GM12878 (cell line): ENCODE measurements at regions not wholly inside any gene's neighbourhood (a gene's known extent, or its start where the extent isn't known, plus 50 kb on each side); places are given as distances from the start of the nearest gene placed in this dataset.

Source experiments
- ATAC-seq: fragments of 200-7000 bp; cut with Tn5 transposase; 3 replicates; pipeline ENCODE4 v1.9.1; 2020; ENCODE audit warnings: mild to moderate bottlenecking, moderate library complexity
- BruUV-seq: library from RNA; stranded (reverse); fragments of 400-500 nt; replicated peaks from 2 replicates; lab custom pipeline; 2021; lab: Mats Ljungman, UMichigan
- CTCF ChIA-PET: fragments of 300-600 bp; sonication (Branson Sonifier 250); formaldehyde crosslinking; extraction: SDS; loops from one replicate; lab custom pipeline; 2021; ENCODE audit warnings: inconsistent platforms; lab: Yijun Ruan, JAX
- POLR2A ChIA-PET: fragments of 350-600 bp; formaldehyde crosslinking; extraction: SDS; loops from one replicate; lab custom pipeline; 2021; ENCODE audit warnings: inconsistent platforms; lab: Charles Lee
- RAD21 ChIA-PET: fragments of 300-600 bp; sonication (Branson Sonifier 250); formaldehyde crosslinking; loops from one replicate; lab custom pipeline; 2023; ENCODE audit warnings: antibody characterized with exemption; ENCODE audit not compliant: unreplicated experiment; lab: Charles Lee
- SMC1A ChIA-PET: fragments of 300-600 bp; sonication (Branson Sonifier 250); formaldehyde crosslinking; loops from one replicate; lab custom pipeline; 2023; ENCODE audit not compliant: unreplicated experiment, uncharacterized antibody; lab: Charles Lee
- DNase-seq: peaks from one replicate; pipeline ENCODE4 v3.0.0-alpha.2; 2011; ENCODE audit warnings: low read depth, low spot score
- FAIRE-seq: peaks from 3 replicates; lab custom pipeline; 2011; peaks lifted over from hg19 to GRCh38; lab: Jason Lieb, UNC
- H2AFZ ChIP-seq: 2 replicates; pipeline ENCODE4 v1.6.0; 2011; ENCODE audit warnings: low read depth, low read length, control low read depth; ENCODE audit not compliant: control insufficient read depth
- H3K27ac ChIP-seq: 2 replicates; pipeline ENCODE4 v1.5.1; 2011; ENCODE audit warnings: control low read depth; ENCODE audit not compliant: control insufficient read depth, insufficient read depth
- H3K27me3 ChIP-seq, 2 experiments: replicated peaks in 1 of 2; 2 replicates each; pipeline versions ENCODE4 v1.6.0 to v1.6.1; 2011; ENCODE audit warnings: low read length in 1 of 2; ENCODE audit not compliant: control insufficient read depth in 2 of 2, insufficient read depth in 2 of 2
- H3K36me3 ChIP-seq, 2 experiments: 2 replicates each; pipeline ENCODE4 v1.5.1; 2011; ENCODE audit warnings: low read length in 1 of 2; ENCODE audit not compliant: control insufficient read depth in 2 of 2, insufficient read depth in 2 of 2
- H3K4me1 ChIP-seq: 2 replicates; pipeline ENCODE4 v1.6.1; 2011; ENCODE audit warnings: mild to moderate bottlenecking, low read length, moderate library complexity, mixed read lengths; ENCODE audit not compliant: control insufficient read depth, insufficient read depth
- H3K4me2 ChIP-seq: 2 replicates; pipeline ENCODE4 v1.6.0; 2011; ENCODE audit warnings: control low read depth; ENCODE audit not compliant: control insufficient read depth, insufficient read depth
- H3K4me3 ChIP-seq: fragments of 200-600 bp; sonication (generic); 2 replicates; pipeline ENCODE4 v1.5.1; 2016
- H3K79me2 ChIP-seq: 2 replicates; pipeline ENCODE4 v1.6.0; 2011; ENCODE audit warnings: low read length; ENCODE audit not compliant: control insufficient read depth, insufficient read depth
- H3K9ac ChIP-seq: 2 replicates; pipeline ENCODE4 v1.8.0; 2011; ENCODE audit warnings: low read length, control low read depth, mixed read lengths; ENCODE audit not compliant: control insufficient read depth, insufficient read depth
- H3K9me3 ChIP-seq: replicated peaks from 3 replicates; pipeline ENCODE4 v1.5.1; 2011; ENCODE audit warnings: mild to moderate bottlenecking, low read length; ENCODE audit not compliant: control insufficient read depth, insufficient read depth
- H4K20me1 ChIP-seq: 2 replicates; pipeline ENCODE4 v1.6.0; 2011; ENCODE audit not compliant: control insufficient read depth, insufficient read depth
- JUNB ChIP-seq: IDR thresholded peaks from 2 replicates; pipeline ENCODE4 v1.6.1; 2016; ENCODE audit warnings: antibody characterized with exemption, mild to moderate bottlenecking
- JUND ChIP-seq: IDR thresholded peaks from 2 replicates; pipeline ENCODE4 v1.6.1; 2012; ENCODE audit warnings: low read depth, mild to moderate bottlenecking, low read length, improper control_type of control experiment, moderate library complexity
- MEF2A ChIP-seq: IDR thresholded peaks from 2 replicates; pipeline ENCODE4 v1.6.1; 2011; ENCODE audit warnings: low read depth, mild to moderate bottlenecking, low read length, moderate library complexity; ENCODE audit not compliant: insufficient read depth
- POLR2A ChIP-seq: IDR thresholded peaks from 2 replicates; pipeline ENCODE4 v1.6.1; 2011; ENCODE audit warnings: low read depth, mild to moderate bottlenecking, low read length
- TARDBP ChIP-seq: IDR thresholded peaks from 2 replicates; pipeline ENCODE4 v1.6.1; 2016; ENCODE audit warnings: borderline replicate concordance
- TCF12 ChIP-seq: IDR thresholded peaks from 2 replicates; pipeline ENCODE4 v1.6.1; 2011; ENCODE audit warnings: low read depth, mild to moderate bottlenecking, low read length
- WGBS: methylation state at CpG from one replicate; pipeline ENCODE4 v1.1.6; 2016; ENCODE audit warnings: low lambda C conversion rate; ENCODE audit not compliant: insufficient replicate concordance, insufficient coverage; ENCODE audit errors: missing lambda C conversion rate; 5-methylcytosine and 5-hydroxymethylcytosine counted together
- in situ Hi-C: fragments of 300-500 bp; cut with MboI; formaldehyde crosslinking; loops from 9 replicates; pipeline ENCODE4 v1.14.3; 2018; ENCODE audit warnings: mixed read lengths
- intact Hi-C: fragments of 100-400 bp; cut with micrococcal nuclease; formaldehyde crosslinking; loops from one replicate; pipeline ENCODE4 v1.14.2; 2022; ENCODE audit not compliant: unreplicated experiment
- TF ChIP-seq, protein P1 (sequence below): fragments of 450-650 bp; IDR thresholded peaks from 2 replicates; pipeline ENCODE4 v1.6.1; 2017; ENCODE audit warnings: mild to moderate bottlenecking, moderate library complexity
- TF ChIP-seq, protein P2 (sequence below): fragments of 450-650 bp; formaldehyde crosslinking; IDR thresholded peaks from 2 replicates; pipeline ENCODE4 v1.5.0; 2022; ENCODE audit warnings: mild to moderate bottlenecking, missing genetic modification characterization
- TF ChIP-seq, protein P3 (sequence below): fragments of 450-650 bp; IDR thresholded peaks from 2 replicates; pipeline ENCODE4 v1.6.1; 2018; ENCODE audit warnings: borderline replicate concordance, mild to moderate bottlenecking; ENCODE audit not compliant: partially characterized antibody
- TF ChIP-seq, protein P4 (sequence below): fragments of 450-650 bp; IDR thresholded peaks from 2 replicates; pipeline ENCODE4 v1.6.1; 2018; ENCODE audit warnings: mild to moderate bottlenecking, low read depth, moderate library complexity; ENCODE audit not compliant: partially characterized antibody

DNA sequence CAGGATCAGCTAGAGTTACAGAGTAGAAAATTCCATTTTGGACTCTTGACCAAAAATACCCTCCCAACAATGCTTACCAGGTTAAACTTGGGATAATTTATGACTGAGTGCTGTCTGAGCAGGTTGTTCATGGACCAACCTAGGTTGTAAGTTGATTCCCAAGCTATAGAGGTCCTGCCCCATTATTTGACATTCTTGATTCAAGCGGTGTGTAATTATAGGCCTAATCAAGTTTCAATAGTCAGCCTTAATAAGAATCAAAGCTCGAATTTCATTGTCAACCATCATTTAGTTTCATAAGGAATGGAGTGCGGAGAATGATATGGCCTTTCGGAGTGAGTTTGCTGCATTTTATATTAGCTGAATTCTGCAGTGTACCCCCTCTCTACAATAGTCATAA, 152.8 kb upstream of the FIGN start:
- Histone ChIP-seq H3K4me3 (no peak overlapping the region), H2AFZ (no peak overlapping the region), H4K20me1 (no peaks in the 10 kb centered on the region), H3K4me1 (no peaks in the 10 kb centered on the region), H3K9ac (no peak overlapping the region), H3K9me3 (no peaks in the 10 kb centered on the region), H3K4me2 (no peak overlapping the region), H3K27me3 (no peaks in the 10 kb centered on the region), H3K27ac (no peak overlapping the region), H3K36me3 (no peaks in the 10 kb centered on the region), H3K79me2 (no peaks in the 10 kb centered on the region)
- no TSS peak for BruUV-seq
- ChIA-PET RAD21 (no interaction called here), CTCF (interaction anchor here (1.0 kb wide), 1 partner anchor 10 kb away, joined by 4 read pairs; no protein-coding TSS in a partner anchor), POLR2A (no interaction called here), SMC1A (interaction anchor here (1.1 to 2.1 kb wide), 3 partner anchors 10 to 172 kb away, joined by 3 to 8 read pairs (median 5); no protein-coding TSS in a partner anchor)
- intact Hi-C loops, result no loop called here
- WGBS, result 70% methylated on average over 4 of the region's 4 CpGs
- DNase-seq, result no peak
- FAIRE-seq, result no peak
- ATAC-seq, result no peak
- in situ Hi-C loops, result no loop called here
- TF ChIP-seq, protein P1, sequence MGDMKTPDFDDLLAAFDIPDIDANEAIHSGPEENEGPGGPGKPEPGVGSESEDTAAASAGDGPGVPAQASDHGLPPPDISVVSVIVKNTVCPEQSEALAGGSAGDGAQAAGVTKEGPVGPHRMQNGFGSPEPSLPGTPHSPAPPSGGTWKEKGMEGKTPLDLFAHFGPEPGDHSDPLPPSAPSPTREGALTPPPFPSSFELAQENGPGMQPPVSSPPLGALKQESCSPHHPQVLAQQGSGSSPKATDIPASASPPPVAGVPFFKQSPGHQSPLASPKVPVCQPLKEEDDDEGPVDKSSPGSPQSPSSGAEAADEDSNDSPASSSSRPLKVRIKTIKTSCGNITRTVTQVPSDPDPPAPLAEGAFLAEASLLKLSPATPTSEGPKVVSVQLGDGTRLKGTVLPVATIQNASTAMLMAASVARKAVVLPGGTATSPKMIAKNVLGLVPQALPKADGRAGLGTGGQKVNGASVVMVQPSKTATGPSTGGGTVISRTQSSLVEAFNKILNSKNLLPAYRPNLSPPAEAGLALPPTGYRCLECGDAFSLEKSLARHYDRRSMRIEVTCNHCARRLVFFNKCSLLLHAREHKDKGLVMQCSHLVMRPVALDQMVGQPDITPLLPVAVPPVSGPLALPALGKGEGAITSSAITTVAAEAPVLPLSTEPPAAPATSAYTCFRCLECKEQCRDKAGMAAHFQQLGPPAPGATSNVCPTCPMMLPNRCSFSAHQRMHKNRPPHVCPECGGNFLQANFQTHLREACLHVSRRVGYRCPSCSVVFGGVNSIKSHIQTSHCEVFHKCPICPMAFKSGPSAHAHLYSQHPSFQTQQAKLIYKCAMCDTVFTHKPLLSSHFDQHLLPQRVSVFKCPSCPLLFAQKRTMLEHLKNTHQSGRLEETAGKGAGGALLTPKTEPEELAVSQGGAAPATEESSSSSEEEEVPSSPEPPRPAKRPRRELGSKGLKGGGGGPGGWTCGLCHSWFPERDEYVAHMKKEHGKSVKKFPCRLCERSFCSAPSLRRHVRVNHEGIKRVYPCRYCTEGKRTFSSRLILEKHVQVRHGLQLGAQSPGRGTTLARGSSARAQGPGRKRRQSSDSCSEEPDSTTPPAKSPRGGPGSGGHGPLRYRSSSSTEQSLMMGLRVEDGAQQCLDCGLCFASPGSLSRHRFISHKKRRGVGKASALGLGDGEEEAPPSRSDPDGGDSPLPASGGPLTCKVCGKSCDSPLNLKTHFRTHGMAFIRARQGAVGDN, result no peak
- TF ChIP-seq, protein P2, sequence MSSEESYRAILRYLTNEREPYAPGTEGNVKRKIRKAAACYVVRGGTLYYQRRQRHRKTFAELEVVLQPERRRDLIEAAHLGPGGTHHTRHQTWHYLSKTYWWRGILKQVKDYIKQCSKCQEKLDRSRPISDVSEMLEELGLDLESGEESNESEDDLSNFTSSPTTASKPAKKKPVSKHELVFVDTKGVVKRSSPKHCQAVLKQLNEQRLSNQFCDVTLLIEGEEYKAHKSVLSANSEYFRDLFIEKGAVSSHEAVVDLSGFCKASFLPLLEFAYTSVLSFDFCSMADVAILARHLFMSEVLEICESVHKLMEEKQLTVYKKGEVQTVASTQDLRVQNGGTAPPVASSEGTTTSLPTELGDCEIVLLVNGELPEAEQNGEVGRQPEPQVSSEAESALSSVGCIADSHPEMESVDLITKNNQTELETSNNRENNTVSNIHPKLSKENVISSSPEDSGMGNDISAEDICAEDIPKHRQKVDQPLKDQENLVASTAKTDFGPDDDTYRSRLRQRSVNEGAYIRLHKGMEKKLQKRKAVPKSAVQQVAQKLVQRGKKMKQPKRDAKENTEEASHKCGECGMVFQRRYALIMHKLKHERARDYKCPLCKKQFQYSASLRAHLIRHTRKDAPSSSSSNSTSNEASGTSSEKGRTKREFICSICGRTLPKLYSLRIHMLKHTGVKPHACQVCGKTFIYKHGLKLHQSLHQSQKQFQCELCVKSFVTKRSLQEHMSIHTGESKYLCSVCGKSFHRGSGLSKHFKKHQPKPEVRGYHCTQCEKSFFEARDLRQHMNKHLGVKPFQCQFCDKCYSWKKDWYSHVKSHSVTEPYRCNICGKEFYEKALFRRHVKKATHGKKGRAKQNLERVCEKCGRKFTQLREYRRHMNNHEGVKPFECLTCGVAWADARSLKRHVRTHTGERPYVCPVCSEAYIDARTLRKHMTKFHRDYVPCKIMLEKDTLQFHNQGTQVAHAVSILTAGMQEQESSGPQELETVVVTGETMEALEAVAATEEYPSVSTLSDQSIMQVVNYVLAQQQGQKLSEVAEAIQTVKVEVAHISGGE (CRISPR knock-in tag), result no peak
- TF ChIP-seq, protein P3, sequence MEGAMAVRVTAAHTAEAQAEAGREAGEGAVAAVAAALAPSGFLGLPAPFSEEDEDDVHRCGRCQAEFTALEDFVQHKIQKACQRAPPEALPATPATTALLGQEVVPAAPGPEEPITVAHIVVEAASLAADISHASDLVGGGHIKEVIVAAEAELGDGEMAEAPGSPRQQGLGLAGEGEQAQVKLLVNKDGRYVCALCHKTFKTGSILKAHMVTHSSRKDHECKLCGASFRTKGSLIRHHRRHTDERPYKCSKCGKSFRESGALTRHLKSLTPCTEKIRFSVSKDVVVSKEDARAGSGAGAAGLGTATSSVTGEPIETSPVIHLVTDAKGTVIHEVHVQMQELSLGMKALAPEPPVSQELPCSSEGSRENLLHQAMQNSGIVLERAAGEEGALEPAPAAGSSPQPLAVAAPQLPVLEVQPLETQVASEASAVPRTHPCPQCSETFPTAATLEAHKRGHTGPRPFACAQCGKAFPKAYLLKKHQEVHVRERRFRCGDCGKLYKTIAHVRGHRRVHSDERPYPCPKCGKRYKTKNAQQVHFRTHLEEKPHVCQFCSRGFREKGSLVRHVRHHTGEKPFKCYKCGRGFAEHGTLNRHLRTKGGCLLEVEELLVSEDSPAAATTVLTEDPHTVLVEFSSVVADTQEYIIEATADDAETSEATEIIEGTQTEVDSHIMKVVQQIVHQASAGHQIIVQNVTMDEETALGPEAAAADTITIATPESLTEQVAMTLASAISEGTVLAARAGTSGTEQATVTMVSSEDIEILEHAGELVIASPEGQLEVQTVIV, result no peak
- TF ChIP-seq MEF2A (no peak), TARDBP (no peak), JUND (no peak), JUNB (no peak), POLR2A (no peak), TCF12 (no peak)
- TF ChIP-seq, protein P4, sequence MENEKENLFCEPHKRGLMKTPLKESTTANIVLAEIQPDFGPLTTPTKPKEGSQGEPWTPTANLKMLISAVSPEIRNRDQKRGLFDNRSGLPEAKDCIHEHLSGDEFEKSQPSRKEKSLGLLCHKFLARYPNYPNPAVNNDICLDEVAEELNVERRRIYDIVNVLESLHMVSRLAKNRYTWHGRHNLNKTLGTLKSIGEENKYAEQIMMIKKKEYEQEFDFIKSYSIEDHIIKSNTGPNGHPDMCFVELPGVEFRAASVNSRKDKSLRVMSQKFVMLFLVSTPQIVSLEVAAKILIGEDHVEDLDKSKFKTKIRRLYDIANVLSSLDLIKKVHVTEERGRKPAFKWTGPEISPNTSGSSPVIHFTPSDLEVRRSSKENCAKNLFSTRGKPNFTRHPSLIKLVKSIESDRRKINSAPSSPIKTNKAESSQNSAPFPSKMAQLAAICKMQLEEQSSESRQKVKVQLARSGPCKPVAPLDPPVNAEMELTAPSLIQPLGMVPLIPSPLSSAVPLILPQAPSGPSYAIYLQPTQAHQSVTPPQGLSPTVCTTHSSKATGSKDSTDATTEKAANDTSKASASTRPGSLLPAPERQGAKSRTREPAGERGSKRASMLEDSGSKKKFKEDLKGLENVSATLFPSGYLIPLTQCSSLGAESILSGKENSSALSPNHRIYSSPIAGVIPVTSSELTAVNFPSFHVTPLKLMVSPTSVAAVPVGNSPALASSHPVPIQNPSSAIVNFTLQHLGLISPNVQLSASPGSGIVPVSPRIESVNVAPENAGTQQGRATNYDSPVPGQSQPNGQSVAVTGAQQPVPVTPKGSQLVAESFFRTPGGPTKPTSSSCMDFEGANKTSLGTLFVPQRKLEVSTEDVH, result no peak
